ENCODE measurements at regions not wholly inside any gene's neighbourhood (a gene's known extent, or its start where the extent isn't known, plus 50 kb on each side); places are given as distances from the start of the nearest gene placed in this dataset.
"Not testable (repeated sequence)": the region's sequence is repeated elsewhere in the genome, so short reads cannot be mapped to it uniquely, and the experiment has no call there.

DNA sequence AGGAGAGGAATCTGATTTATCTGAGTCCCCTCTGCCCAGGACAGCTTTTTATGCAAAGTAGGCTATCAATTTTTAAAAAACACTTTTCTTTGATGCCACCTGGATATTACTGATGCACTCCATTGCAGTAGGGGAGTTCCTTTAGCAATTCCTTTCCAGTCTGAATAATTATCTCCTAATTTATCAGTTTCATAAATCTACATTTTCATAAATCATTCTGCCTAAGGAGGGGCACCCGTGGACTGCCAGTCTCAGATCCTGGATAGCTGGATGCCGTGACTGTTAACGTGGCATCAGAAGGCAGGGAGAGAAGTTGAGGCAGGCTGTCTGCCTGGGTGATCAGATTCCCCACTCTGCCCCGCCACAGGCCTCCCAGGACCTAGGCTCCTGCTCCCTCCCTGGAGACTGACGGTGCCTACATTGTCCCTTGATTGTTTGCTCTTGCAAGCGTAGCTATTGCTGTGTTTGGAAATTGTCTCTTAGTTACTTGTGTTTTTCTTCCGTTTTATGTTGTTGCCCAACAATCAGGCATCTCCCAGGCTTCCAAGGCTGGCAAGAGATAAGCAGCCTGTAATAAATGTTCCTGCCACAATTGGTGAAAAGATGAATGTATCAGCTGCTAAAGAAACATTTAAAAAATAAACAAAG lies 75.2 kb downstream of the KATNIP start:
- Mint-ChIP-seq H3K36me3 (ENCODE audit: low read depth) (peaks cover 4% of the 10 kb centered on the region), H3K4me1 (peaks cover 24% of the 10 kb centered on the region), H3K9me3 (peaks cover 4% of the 10 kb centered on the region), H3K27ac (ENCODE audit: unreplicated experiment) (peak overlapping the region; percentile 19), H3K27me3 (ENCODE audit: low read depth) (no peaks in the 10 kb centered on the region), H3K4me3 (no peak overlapping the region)
- no peak for DNase-seq (ENCODE audit: low read depth, low spot score)
- TF ChIP-seq, protein P1, sequence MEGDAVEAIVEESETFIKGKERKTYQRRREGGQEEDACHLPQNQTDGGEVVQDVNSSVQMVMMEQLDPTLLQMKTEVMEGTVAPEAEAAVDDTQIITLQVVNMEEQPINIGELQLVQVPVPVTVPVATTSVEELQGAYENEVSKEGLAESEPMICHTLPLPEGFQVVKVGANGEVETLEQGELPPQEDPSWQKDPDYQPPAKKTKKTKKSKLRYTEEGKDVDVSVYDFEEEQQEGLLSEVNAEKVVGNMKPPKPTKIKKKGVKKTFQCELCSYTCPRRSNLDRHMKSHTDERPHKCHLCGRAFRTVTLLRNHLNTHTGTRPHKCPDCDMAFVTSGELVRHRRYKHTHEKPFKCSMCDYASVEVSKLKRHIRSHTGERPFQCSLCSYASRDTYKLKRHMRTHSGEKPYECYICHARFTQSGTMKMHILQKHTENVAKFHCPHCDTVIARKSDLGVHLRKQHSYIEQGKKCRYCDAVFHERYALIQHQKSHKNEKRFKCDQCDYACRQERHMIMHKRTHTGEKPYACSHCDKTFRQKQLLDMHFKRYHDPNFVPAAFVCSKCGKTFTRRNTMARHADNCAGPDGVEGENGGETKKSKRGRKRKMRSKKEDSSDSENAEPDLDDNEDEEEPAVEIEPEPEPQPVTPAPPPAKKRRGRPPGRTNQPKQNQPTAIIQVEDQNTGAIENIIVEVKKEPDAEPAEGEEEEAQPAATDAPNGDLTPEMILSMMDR (conservative IDR thresholded peaks at IDR 0.05), result no peak

DNA sequence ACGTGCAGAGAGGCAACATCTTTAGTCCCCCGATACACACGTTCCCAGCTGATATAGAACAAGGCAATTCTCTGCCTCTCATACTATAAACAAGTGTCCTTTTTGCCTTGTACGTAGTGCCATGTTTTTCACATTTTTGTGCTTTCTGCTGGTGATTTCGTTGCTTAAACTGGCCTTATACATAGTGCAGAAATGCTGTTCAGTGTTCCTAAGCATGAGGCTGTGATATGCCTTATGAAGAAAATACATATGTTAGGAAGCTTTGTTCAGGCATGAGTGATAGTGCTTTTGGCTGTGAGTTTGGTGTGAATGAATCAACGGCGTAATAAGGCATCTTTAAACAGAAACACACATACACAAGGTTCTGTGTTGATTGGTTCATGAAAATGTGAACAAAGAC lies 77.2 kb downstream of the KATNIP start:
- H3K36me3 Mint-ChIP-seq (ENCODE audit: low read depth), result peaks cover under 1% of the 10 kb centered on the region
- no peaks in the 10 kb centered on the region for H3K27me3 Mint-ChIP-seq (ENCODE audit: low read depth)
- no peak for DNase-seq (ENCODE audit: low read depth, low spot score)
- peaks cover 32% of the 10 kb centered on the region for H3K4me1 Mint-ChIP-seq
- H3K4me3 Mint-ChIP-seq, result no peak overlapping the region
- TF ChIP-seq, protein P1 (conservative IDR thresholded peaks at IDR 0.05), result no peak
- H3K27ac Mint-ChIP-seq (ENCODE audit: unreplicated experiment), result no peak overlapping the region
- no peaks in the 10 kb centered on the region for H3K9me3 Mint-ChIP-seq

DNA sequence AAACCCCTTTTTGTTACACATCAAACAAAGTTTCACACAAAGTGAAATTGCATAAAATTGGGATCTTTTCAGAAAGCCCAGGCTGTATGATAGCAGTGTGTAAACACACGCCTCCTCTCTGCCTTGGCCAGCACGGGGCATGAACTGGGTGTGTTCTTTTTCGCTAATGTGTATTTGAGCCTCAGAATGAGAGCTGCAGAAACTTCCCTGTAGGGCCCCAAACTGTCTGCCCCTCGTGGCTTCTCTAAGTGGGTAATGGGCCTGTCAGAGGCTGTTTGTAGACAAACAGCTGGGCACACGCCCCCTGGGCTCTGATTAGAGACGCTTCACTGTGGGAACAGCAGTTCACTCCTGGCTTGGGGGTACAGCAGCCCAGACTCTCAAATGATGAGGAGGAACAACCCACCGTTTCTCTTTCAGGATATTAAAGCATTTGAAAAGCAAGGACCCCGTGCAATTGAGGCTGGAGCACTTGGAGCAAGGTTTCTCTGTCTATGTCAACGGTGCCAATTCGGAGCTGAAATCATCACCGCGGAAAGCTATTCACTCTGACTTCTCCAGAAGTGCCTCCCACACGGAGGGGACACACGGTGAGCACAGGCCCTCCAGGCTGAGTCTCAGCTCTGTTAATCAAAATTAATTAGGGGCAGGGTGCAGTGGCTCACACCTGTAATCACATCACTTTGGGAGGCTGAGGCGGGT lies 78.4 kb downstream of the KATNIP start:
- TF ChIP-seq, protein P1 (conservative IDR thresholded peaks at IDR 0.05), result no peak
- no peak for DNase-seq (ENCODE audit: low read depth, low spot score)
- peaks cover 36% of the 10 kb centered on the region for H3K4me1 Mint-ChIP-seq
- no peak overlapping the region for H3K4me3 Mint-ChIP-seq
- H3K36me3 Mint-ChIP-seq (ENCODE audit: low read depth), result no peaks in the 10 kb centered on the region
- no peak overlapping the region for H3K27ac Mint-ChIP-seq (ENCODE audit: unreplicated experiment)
- H3K9me3 Mint-ChIP-seq, result no peaks in the 10 kb centered on the region
- no peaks in the 10 kb centered on the region for H3K27me3 Mint-ChIP-seq (ENCODE audit: low read depth)

DNA sequence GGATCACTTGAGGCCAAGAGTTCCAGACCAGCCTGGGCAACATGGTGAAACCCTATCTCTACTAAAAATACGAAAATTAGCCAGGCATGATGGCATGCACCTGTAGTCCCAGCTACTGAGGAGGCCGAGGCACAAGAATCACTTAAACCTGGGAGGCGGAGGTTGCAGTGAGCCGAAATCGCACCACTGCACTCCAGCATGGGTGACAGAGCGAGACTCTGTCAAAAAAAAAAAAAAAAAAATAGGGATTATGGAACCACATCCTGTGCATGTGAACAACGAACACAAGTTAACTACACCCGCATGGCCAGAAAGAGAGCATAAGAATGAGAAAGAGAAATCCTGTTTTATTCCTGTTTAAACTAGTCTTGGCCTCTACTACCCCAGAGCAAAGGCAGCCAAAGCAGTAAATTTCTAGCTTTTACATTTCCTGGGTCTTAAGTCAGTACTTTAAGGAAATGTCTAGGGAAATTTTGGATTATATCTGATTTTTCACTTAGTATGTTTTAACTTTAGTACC lies 79.1 kb downstream of the KATNIP start:
- H3K4me1 Mint-ChIP-seq, result peaks cover 42% of the 10 kb centered on the region
- DNase-seq (ENCODE audit: low read depth, low spot score); H3K27me3 Mint-ChIP-seq (ENCODE audit: low read depth); H3K4me3 Mint-ChIP-seq; H3K9me3 Mint-ChIP-seq; H3K27ac Mint-ChIP-seq (ENCODE audit: unreplicated experiment); H3K36me3 Mint-ChIP-seq (ENCODE audit: low read depth): not testable (repeated sequence)

DNA sequence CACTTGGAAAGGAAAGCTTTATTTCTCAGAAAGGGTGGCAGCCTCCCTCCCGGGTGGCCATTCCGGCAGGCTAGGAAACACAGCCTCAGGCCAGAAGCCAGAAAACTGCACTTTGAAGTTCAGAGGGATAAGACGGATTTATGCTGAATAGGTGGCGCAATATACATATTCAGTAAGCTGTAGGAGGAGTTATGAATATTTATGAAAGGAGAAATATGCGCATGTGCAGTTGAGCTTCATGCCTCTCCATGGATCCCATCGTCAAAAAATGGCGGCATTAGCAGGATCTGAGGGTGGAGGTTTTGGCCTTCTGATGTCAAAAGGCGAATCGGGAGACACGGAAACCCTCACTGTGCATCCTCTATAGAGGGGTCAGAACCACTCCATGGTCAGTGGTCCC lies 82.3 kb downstream of the KATNIP start:
- DNase-seq (ENCODE audit: low read depth, low spot score), result no peak
- Mint-ChIP-seq H3K27me3 (ENCODE audit: low read depth) (no peaks in the 10 kb centered on the region), H3K4me1 (peaks cover 47% of the 10 kb centered on the region), H3K27ac (ENCODE audit: unreplicated experiment) (no peak overlapping the region), H3K36me3 (ENCODE audit: low read depth) (no peaks in the 10 kb centered on the region), H3K4me3 (no peak overlapping the region), H3K9me3 (no peaks in the 10 kb centered on the region)
- TF ChIP-seq, protein P1 (conservative IDR thresholded peaks at IDR 0.05), result no peak

DNA sequence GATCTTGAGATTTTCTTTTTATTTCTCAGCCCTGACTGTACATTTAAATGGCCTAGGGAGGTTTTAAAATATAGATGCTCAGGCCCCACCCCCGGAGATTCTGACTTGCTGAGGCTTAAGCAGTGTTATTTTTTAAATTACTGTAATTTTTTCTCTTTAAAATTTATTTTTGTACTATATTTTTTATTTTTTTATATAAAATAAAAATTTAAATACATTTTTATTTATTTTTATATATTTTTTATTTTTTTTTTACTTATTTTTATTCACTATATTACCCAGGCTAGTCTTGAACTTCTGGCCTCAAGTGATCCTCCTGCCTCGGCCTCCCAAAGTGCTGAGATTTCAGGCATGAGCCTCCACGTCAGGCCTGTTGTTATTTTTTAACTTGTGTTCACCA lies 83.3 kb downstream of the KATNIP start:
- no peaks in the 10 kb centered on the region for H3K27me3 Mint-ChIP-seq (ENCODE audit: low read depth)
- TF ChIP-seq, protein P1 (conservative IDR thresholded peaks at IDR 0.05), result no peak
- no peaks in the 10 kb centered on the region for H3K9me3 Mint-ChIP-seq
- DNase-seq (ENCODE audit: low read depth, low spot score), result no peak
- no peak overlapping the region for H3K4me3 Mint-ChIP-seq
- no peaks in the 10 kb centered on the region for H3K36me3 Mint-ChIP-seq (ENCODE audit: low read depth)
- no peak overlapping the region for H3K27ac Mint-ChIP-seq (ENCODE audit: unreplicated experiment)
- peaks cover 41% of the 10 kb centered on the region for H3K4me1 Mint-ChIP-seq

All from neural crest cell (in vitro differentiated cells).